H1 (cell line): ENCODE measurements at regions not wholly inside any gene's neighbourhood (a gene's known extent, or its start where the extent isn't known, plus 50 kb on each side); places are given as distances from the start of the nearest gene placed in this dataset.

ENCODE experiments used
- CTCF ChIA-PET: fragments of 300-600 bp; sonication (Branson Sonifier 250); formaldehyde crosslinking; loops from one replicate; lab custom pipeline; 2021; ENCODE audit not compliant: partially characterized antibody; lab: Charles Lee
- POLR2A ChIA-PET: fragments of 300-600 bp; sonication (Branson Sonifier 250); formaldehyde crosslinking; loops from one replicate; lab custom pipeline; 2021; ENCODE audit warnings: inconsistent platforms; ENCODE audit not compliant: partially characterized antibody; lab: Charles Lee
- DNase-seq, 2 experiments: peaks; one replicate each; pipeline versions ENCODE4 v3.0.0 to v3.0.0-alpha.2; 2010 to 2022; ENCODE audit warnings: low spot score in 2 of 2, low read depth in 1 of 2, mixed read lengths in 1 of 2
- FAIRE-seq: peaks from 2 replicates; lab custom pipeline; 2011; peaks lifted over from hg19 to GRCh38; lab: Jason Lieb, UNC
- H2AFZ ChIP-seq: 2 replicates; pipeline ENCODE4 v1.8.1; 2012; ENCODE audit warnings: low read length, inconsistent platforms
- H2AK5ac ChIP-seq: 2 replicates; pipeline ENCODE4 v1.6.1; 2013; ENCODE audit warnings: low read depth, low read length
- H2BK120ac ChIP-seq: replicated peaks from 2 replicates; pipeline ENCODE3; 2013; ENCODE audit warnings: low read depth, low read length, inconsistent platforms
- H2BK12ac ChIP-seq: 2 replicates; pipeline ENCODE4 v1.6.1; 2013; ENCODE audit warnings: low read depth, low read length
- H2BK15ac ChIP-seq: 2 replicates; pipeline ENCODE4 v1.6.1; 2013; ENCODE audit warnings: low read length
- H2BK20ac ChIP-seq: 2 replicates; pipeline ENCODE4 v1.6.1; 2013; ENCODE audit warnings: low read length
- H2BK5ac ChIP-seq: 2 replicates; pipeline ENCODE4 v1.6.1; 2013; ENCODE audit warnings: low read depth, low read length
- H3K14ac ChIP-seq: 2 replicates; pipeline ENCODE4 v1.6.1; 2013; ENCODE audit warnings: inconsistent platforms; ENCODE audit not compliant: insufficient read length
- H3K18ac ChIP-seq: 2 replicates; pipeline ENCODE4 v1.6.1; 2013; ENCODE audit warnings: low read length; ENCODE audit errors: extremely low read depth
- H3K23ac ChIP-seq: 2 replicates; pipeline ENCODE4 v1.6.1; 2013; ENCODE audit warnings: inconsistent platforms; ENCODE audit not compliant: insufficient read length
- H3K23me2 ChIP-seq: 2 replicates; pipeline ENCODE4 v1.6.1; 2013; ENCODE audit warnings: low read depth, low read length
- H3K27ac ChIP-seq: 2 replicates; pipeline ENCODE4 v1.6.1; 2011; ENCODE audit warnings: low read depth, low read length, inconsistent platforms
- H3K27me3 ChIP-seq, 4 experiments: replicated peaks in 1 of 4; 1 replicate in 1 of 4; 2 replicates in 3 of 4; pipeline versions ENCODE4 v1.6.1 to v1.8.1; 2011 to 2013; ENCODE audit warnings: low read length in 3 of 4, mild to moderate bottlenecking in 3 of 4, inconsistent platforms in 2 of 4, mixed read lengths in 2 of 4, moderate library complexity in 1 of 4; ENCODE audit not compliant: control insufficient read depth in 3 of 4, insufficient read depth in 3 of 4; ENCODE audit errors: extremely low read depth in 1 of 4
- H3K36me3 ChIP-seq, 4 experiments: 2 replicates each; pipeline versions ENCODE4 v1.6.1 to v1.8.1; 2011 to 2013; ENCODE audit warnings: mild to moderate bottlenecking in 4 of 4, low read length in 3 of 4, moderate library complexity in 2 of 4, control low read depth in 1 of 4, inconsistent platforms in 1 of 4; ENCODE audit not compliant: insufficient read depth in 4 of 4, control insufficient read depth in 2 of 4
- H3K4ac ChIP-seq: replicated peaks from 2 replicates; pipeline ENCODE3; 2013; ENCODE audit warnings: low read length, low read depth, mixed read lengths, inconsistent platforms; ENCODE audit not compliant: insufficient read length
- H3K4me1 ChIP-seq, 4 experiments: replicated peaks in 1 of 4; 1 replicate in 1 of 4; 2 replicates in 3 of 4; pipeline versions ENCODE4 v1.6.1 to v1.8.1; 2011 to 2013; ENCODE audit warnings: low read length in 3 of 4, inconsistent platforms in 2 of 4, mixed read lengths in 1 of 4; ENCODE audit not compliant: insufficient read depth in 4 of 4, control insufficient read depth in 3 of 4
- H3K4me2 ChIP-seq, 2 experiments: 2 replicates each; pipeline versions ENCODE4 v1.6.1 to v1.8.1; 2011 to 2013; ENCODE audit warnings: low read depth in 2 of 2, low read length in 2 of 2, control low read depth in 1 of 2, inconsistent platforms in 1 of 2, mild to moderate bottlenecking in 1 of 2; ENCODE audit not compliant: insufficient read depth in 1 of 2
- H3K4me3 ChIP-seq, 4 experiments: fragments of 200-600, 300-600 bp in 1 of 4; sonication (generic), shearing (Covaris generic), sonication (Bioruptor Twin) in 1 of 4; 2 replicates each; pipeline versions ENCODE4 v1.5.1 to v1.8.1; 2011 to 2016; ENCODE audit warnings: low read length in 4 of 4, low read depth in 3 of 4, control low read depth in 2 of 4, inconsistent platforms in 2 of 4, mild to moderate bottlenecking in 2 of 4, mixed read lengths in 1 of 4, moderate library complexity in 1 of 4; ENCODE audit not compliant: insufficient read depth in 2 of 4; ENCODE audit errors: extremely low read depth in 1 of 4
- H3K56ac ChIP-seq: replicated peaks from 2 replicates; pipeline ENCODE3; 2013; ENCODE audit warnings: low read depth, mild to moderate bottlenecking, mixed read lengths, low read length, inconsistent platforms; ENCODE audit not compliant: insufficient read length
- H3K79me1 ChIP-seq: 2 replicates; pipeline ENCODE4 v1.6.1; 2013; ENCODE audit warnings: low read depth, low read length, control low read depth
- H3K79me2 ChIP-seq, 2 experiments: 2 replicates each; pipeline versions ENCODE4 v1.6.1 to v1.8.1; 2012 to 2013; ENCODE audit warnings: low read length in 2 of 2, mild to moderate bottlenecking in 2 of 2, inconsistent platforms in 1 of 2; ENCODE audit not compliant: insufficient read depth in 2 of 2, control insufficient read depth in 1 of 2
- H3K9ac ChIP-seq, 4 experiments: replicated peaks in 1 of 4; 1 replicate in 1 of 4; 2 replicates in 3 of 4; pipeline versions ENCODE4 v1.6.1 to v1.8.1; 2011 to 2013; ENCODE audit warnings: low read depth in 3 of 4, low read length in 3 of 4, control low read depth in 2 of 4, mild to moderate bottlenecking in 2 of 4, moderate library complexity in 2 of 4, inconsistent platforms in 1 of 4; ENCODE audit errors: extremely low read depth in 1 of 4
- H3K9me3 ChIP-seq, 2 experiments: 2 replicates each; pipeline versions ENCODE4 v1.6.1 to v1.8.1; 2012 to 2013; ENCODE audit warnings: mild to moderate bottlenecking in 2 of 2, moderate library complexity in 2 of 2, control low read depth in 1 of 2, inconsistent platforms in 1 of 2, low read depth in 1 of 2, low read length in 1 of 2, mixed read lengths in 1 of 2; ENCODE audit not compliant: insufficient read depth in 2 of 2
- H4K20me1 ChIP-seq, 2 experiments: replicated peaks in 1 of 2; 2 replicates each; pipeline versions ENCODE3 to v1.8.1; 2011 to 2013; ENCODE audit warnings: inconsistent platforms in 2 of 2, low read length in 2 of 2, mild to moderate bottlenecking in 1 of 2; ENCODE audit not compliant: insufficient read depth in 2 of 2, control insufficient read depth in 1 of 2
- H4K5ac ChIP-seq: 2 replicates; pipeline ENCODE4 v1.6.1; 2013; ENCODE audit warnings: low read length, low read depth, mixed read lengths, inconsistent platforms; ENCODE audit not compliant: insufficient read length
- H4K8ac ChIP-seq: 2 replicates; pipeline ENCODE4 v1.8.0; 2013; ENCODE audit warnings: mild to moderate bottlenecking, moderate library complexity, low read length, inconsistent platforms; ENCODE audit not compliant: insufficient read depth; ENCODE audit errors: extremely low read depth
- H4K91ac ChIP-seq: replicated peaks from 2 replicates; pipeline ENCODE3; 2013; ENCODE audit warnings: low read length, mixed read lengths, inconsistent platforms; ENCODE audit not compliant: insufficient read length
- WGBS, 2 experiments: shearing (Covaris generic) in 1 of 2; methylation state at CpG; one replicate each; pipeline versions ENCODE4 v1.1.6 to v1.1.7; 2013 to 2015; ENCODE audit warnings: low lambda C conversion rate in 2 of 2, mixed read lengths in 2 of 2, inconsistent platforms in 1 of 2, low coverage in 1 of 2, missing lambda C conversion rate in 1 of 2; ENCODE audit not compliant: insufficient replicate concordance in 2 of 2, insufficient coverage in 1 of 2, insufficient read length in 1 of 2; ENCODE audit errors: extremely low coverage in 1 of 2, missing lambda C conversion rate in 1 of 2; 5-methylcytosine and 5-hydroxymethylcytosine counted together

DNA sequence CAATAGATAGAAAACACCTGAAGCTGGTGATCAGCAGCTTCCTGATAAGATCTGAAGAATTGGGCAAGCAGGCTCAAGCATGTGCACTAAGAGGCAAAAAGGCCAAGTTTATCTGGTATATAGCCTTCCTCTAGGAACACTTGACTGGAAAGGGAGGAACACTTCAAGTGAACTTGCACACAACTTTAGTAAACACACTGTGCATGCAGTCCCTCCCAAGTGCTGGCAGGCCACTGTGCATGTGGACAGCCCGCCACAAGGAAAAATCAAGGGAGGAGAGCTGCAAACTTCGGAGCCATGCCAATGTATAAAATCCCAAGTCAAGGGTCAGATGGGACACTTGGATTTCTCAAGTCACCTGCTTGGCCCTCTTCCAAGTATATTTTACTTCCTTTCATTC, 645.8 kb upstream of the NDST4 start:
- H4K91ac ChIP-seq = no peak overlapping the region
- H3K4ac ChIP-seq = no peak overlapping the region
- POLR2A ChIA-PET = no interaction called here
- no peaks in the 10 kb centered on the region for H3K79me1 ChIP-seq
- H3K4me2 ChIP-seq = no peak overlapping the region
- FAIRE-seq = no peak
- no peak overlapping the region for H3K4me3 ChIP-seq
- H3K9ac ChIP-seq = no peak overlapping the region
- H3K56ac ChIP-seq = no peak overlapping the region
- no peaks in the 10 kb centered on the region for H3K4me1 ChIP-seq
- no peak overlapping the region for H3K14ac ChIP-seq
- no peak for DNase-seq
- H4K5ac ChIP-seq = no peak overlapping the region
- H4K8ac ChIP-seq = no peak overlapping the region
- H3K18ac ChIP-seq = no peak overlapping the region
- H3K36me3 ChIP-seq = peaks cover 0 to 4% (median 0%) of the 10 kb centered on the region in 4 experiments; a peak in 1 of 8 replicates
- H2BK20ac ChIP-seq = no peak overlapping the region
- no peaks in the 10 kb centered on the region for H3K27me3 ChIP-seq
- H4K20me1 ChIP-seq = no peaks in the 10 kb centered on the region
- H2BK120ac ChIP-seq = no peak overlapping the region
- H3K27ac ChIP-seq = no peak overlapping the region
- no peak overlapping the region; the same call in 1 of the 2 replicates for H2BK15ac ChIP-seq
- H3K23ac ChIP-seq = no peak overlapping the region
- peak overlapping the region; percentile 76; the same call in 1 of the 2 replicates for H2AFZ ChIP-seq
- no peaks in the 10 kb centered on the region for H3K23me2 ChIP-seq
- no peaks in the 10 kb centered on the region for H3K79me2 ChIP-seq
- 90% methylated on average over 2 of the region's 2 CpGs; no CpG with 5 or more reads in 1 of the 2 experiments for WGBS, 2 experiments
- H2BK12ac ChIP-seq = no peak overlapping the region
- H2AK5ac ChIP-seq = no peak overlapping the region
- H2BK5ac ChIP-seq = no peak overlapping the region
- peaks cover 5 to 7% of the 10 kb centered on the region in 2 experiments; a peak in 1 of 4 replicates for H3K9me3 ChIP-seq
- CTCF ChIA-PET = interaction anchor here (0.5 kb wide), 1 partner anchor 1060 kb away, joined by 7 read pairs; no protein-coding TSS in a partner anchor
